ENCODE measurements at regions not wholly inside any gene's neighbourhood (a gene's known extent, or its start where the extent isn't known, plus 50 kb on each side); places are given as distances from the start of the nearest gene placed in this dataset.

- TF ChIP-seq CTCF (IDR thresholded peaks at IDR 0.05) (no peak), POLR2A (IDR thresholded peaks at IDR 0.05) (no peak)
These were observed 289.7 kb downstream of the LPIN1 start for GRCh38 chr2:12035956-12036639.
